IMR-90 (cell line): ENCODE measurements at regions not wholly inside any gene's neighbourhood (a gene's known extent, or its start where the extent isn't known, plus 50 kb on each side); places are given as distances from the start of the nearest gene placed in this dataset.

Experiments
- ATAC-seq: fragments of 200-7000 bp; cut with Tn5 transposase; 2 replicates; pipeline ENCODE4 v1.9.1; 2020; ENCODE audit warnings: low read depth, mild to moderate bottlenecking, moderate library complexity
- BruUV-seq: library from RNA; stranded (reverse); fragments of 400-500 nt; replicated peaks from 2 replicates; lab custom pipeline; 2021; lab: Mats Ljungman, UMichigan
- CTCF ChIA-PET: fragments of 300-600 bp; formaldehyde crosslinking; extraction: SDS; loops from one replicate; lab custom pipeline; 2021; ENCODE audit warnings: antibody characterized with exemption; lab: Yijun Ruan, JAX
- POLR2A ChIA-PET: fragments of 300-600 bp; sonication (Branson Sonifier 250); formaldehyde crosslinking; loops from one replicate; lab custom pipeline; 2022; ENCODE audit warnings: antibody characterized with exemption; ENCODE audit not compliant: unreplicated experiment; lab: Charles Lee
- DNase-seq: peaks from one replicate; pipeline ENCODE4 v3.0.0; 2013
- H2AFZ ChIP-seq: replicated peaks from 2 replicates; pipeline ENCODE3; 2013; ENCODE audit warnings: low read length, mild to moderate bottlenecking; ENCODE audit not compliant: poor library complexity
- H2AK5ac ChIP-seq: 2 replicates; pipeline ENCODE4 v1.6.1; 2013; ENCODE audit warnings: low read depth, low read length, inconsistent platforms
- H2AK9ac ChIP-seq: replicated peaks from 2 replicates; pipeline ENCODE3; 2013; ENCODE audit warnings: mild to moderate bottlenecking, low read depth, low read length, moderate library complexity; ENCODE audit not compliant: poor library complexity
- H2BK120ac ChIP-seq: 2 replicates; pipeline ENCODE4 v1.6.1; 2013; ENCODE audit warnings: low read depth, low read length, inconsistent platforms
- H2BK15ac ChIP-seq: 3 replicates; pipeline ENCODE4 v1.6.1; 2013; ENCODE audit warnings: low read depth, low read length, inconsistent platforms
- H2BK20ac ChIP-seq: 2 replicates; pipeline ENCODE4 v1.6.1; 2013; ENCODE audit warnings: low read depth, mild to moderate bottlenecking, inconsistent platforms, low read length, moderate library complexity
- H2BK5ac ChIP-seq: 2 replicates; pipeline ENCODE4 v1.6.1; 2013; ENCODE audit warnings: mild to moderate bottlenecking, low read depth, low read length, inconsistent platforms; ENCODE audit not compliant: poor library complexity, severe bottlenecking
- H3K14ac ChIP-seq: replicated peaks from 2 replicates; pipeline ENCODE4 v1.6.1; 2013; ENCODE audit warnings: low read depth, low read length, inconsistent platforms
- H3K18ac ChIP-seq: 2 replicates; pipeline ENCODE4 v1.6.1; 2013; ENCODE audit warnings: low read depth, low read length, control low read depth
- H3K23ac ChIP-seq: 2 replicates; pipeline ENCODE4 v1.6.1; 2013; ENCODE audit warnings: low read depth, low read length, inconsistent platforms
- H3K27ac ChIP-seq: 2 replicates; pipeline ENCODE4 v1.5.1; 2013; ENCODE audit warnings: mild to moderate bottlenecking, control low read depth, low read length; ENCODE audit not compliant: insufficient read depth
- H3K27me3 ChIP-seq: 2 replicates; pipeline ENCODE4 v1.6.1; 2013; ENCODE audit warnings: low read length; ENCODE audit not compliant: control insufficient read depth, insufficient read depth
- H3K36me3 ChIP-seq: 2 replicates; pipeline ENCODE4 v1.6.1; 2013; ENCODE audit warnings: low read length, mixed read lengths; ENCODE audit not compliant: control insufficient read depth, insufficient read depth
- H3K4ac ChIP-seq: 2 replicates; pipeline ENCODE4 v1.6.1; 2013; ENCODE audit warnings: low read depth, low read length, inconsistent platforms
- H3K4me1 ChIP-seq: 2 replicates; pipeline ENCODE4 v1.6.1; 2013; ENCODE audit warnings: low read length, mixed read lengths; ENCODE audit not compliant: control insufficient read depth, insufficient read depth
- H3K4me2 ChIP-seq: 2 replicates; pipeline ENCODE4 v1.6.1; 2013; ENCODE audit warnings: low read depth, mild to moderate bottlenecking, control low read depth, low read length, moderate library complexity
- H3K4me3 ChIP-seq: 2 replicates; pipeline ENCODE4 v1.5.1; 2013; ENCODE audit warnings: low read depth, mild to moderate bottlenecking, control low read depth, low read length, moderate library complexity; ENCODE audit not compliant: insufficient read depth
- H3K56ac ChIP-seq: 2 replicates; pipeline ENCODE4 v1.6.1; 2013; ENCODE audit warnings: low read length, inconsistent platforms; ENCODE audit not compliant: insufficient read depth; ENCODE audit errors: extremely low read depth
- H3K79me1 ChIP-seq, 2 experiments: 2 replicates each; pipeline ENCODE4 v1.6.1; 2013; ENCODE audit warnings: low read length in 2 of 2, inconsistent platforms in 1 of 2, low read depth in 1 of 2
- H3K9ac ChIP-seq: 2 replicates; pipeline ENCODE4 v1.6.1; 2013; ENCODE audit warnings: low read depth, low read length, control low read depth
- H3K9me1 ChIP-seq: 2 replicates; pipeline ENCODE4 v1.6.1; 2013; ENCODE audit warnings: low read length, inconsistent platforms; ENCODE audit not compliant: insufficient read depth
- H3K9me3 ChIP-seq: 2 replicates; pipeline ENCODE4 v1.6.1; 2013; ENCODE audit warnings: low read length; ENCODE audit not compliant: control insufficient read depth, insufficient read depth
- H4K20me1 ChIP-seq: 2 replicates; pipeline ENCODE4 v1.6.1; 2013; ENCODE audit warnings: low read length, inconsistent platforms; ENCODE audit not compliant: insufficient read depth
- H4K5ac ChIP-seq: 2 replicates; pipeline ENCODE4 v1.6.1; 2013; ENCODE audit warnings: mild to moderate bottlenecking, low read depth, low read length, control low read depth
- H4K8ac ChIP-seq, 2 experiments: 2 replicates each; pipeline ENCODE4 v1.6.1; 2013; ENCODE audit warnings: low read depth in 2 of 2, low read length in 2 of 2, control low read depth in 1 of 2, inconsistent platforms in 1 of 2
- H4K91ac ChIP-seq: 2 replicates; pipeline ENCODE4 v1.6.1; 2013; ENCODE audit warnings: low read depth, low read length, inconsistent platforms; ENCODE audit not compliant: insufficient read depth
- CEBPB ChIP-seq: IDR thresholded peaks from 2 replicates; pipeline ENCODE4 v1.6.1; 2012; ENCODE audit warnings: low read depth, low read length, improper control_type of control experiment
- FOS ChIP-seq: fragments of 150-350 bp; IDR thresholded peaks from 2 replicates; pipeline ENCODE4 v1.6.1; 2016; ENCODE audit warnings: low read depth, low read length
- NFE2L2 ChIP-seq: fragments of 150-350 bp; IDR thresholded peaks from 2 replicates; pipeline ENCODE4 v1.6.1; 2016; ENCODE audit warnings: low read depth, mild to moderate bottlenecking, low read length
- RAD21 ChIP-seq: IDR thresholded peaks from 2 replicates; pipeline ENCODE4 v1.6.1; 2012; ENCODE audit warnings: low read length, improper control_type of control experiment
- WGBS, 2 experiments: methylation state at CpG; one replicate each; pipeline versions ENCODE4 v1.1.5 to v1.1.7; 2013; ENCODE audit warnings: missing lambda C conversion rate in 2 of 2; ENCODE audit not compliant: insufficient read length in 1 of 2; ENCODE audit errors: extremely low coverage in 2 of 2; 5-methylcytosine and 5-hydroxymethylcytosine counted together
- dilution Hi-C: fragments of 300-500 bp; cut with HindIII; formaldehyde crosslinking; loops from one replicate; pipeline ENCODE4 v1.14.3; 2018; ENCODE audit warnings: low sequenced_read_pairs; ENCODE audit not compliant: unreplicated experiment
- in situ Hi-C: fragments of 300-500 bp; cut with MboI; formaldehyde crosslinking; loops from 3 replicates; pipeline ENCODE4 v1.14.3; 2019; ENCODE audit warnings: low sequenced_read_pairs, inconsistent platforms, mixed read lengths
- intact Hi-C: fragments of 100-400 bp; cut with micrococcal nuclease; formaldehyde crosslinking; loops from 2 replicates; pipeline ENCODE4 v1.10.0; 2022

GRCh38 chr4:26076000-26076587 lies 162.1 kb downstream of the SMIM20 start:
- no peak overlapping the region for H3K4me3 ChIP-seq
- no peaks in the 10 kb centered on the region for H3K36me3 ChIP-seq
- POLR2A ChIA-PET: no interaction called here
- H4K20me1 ChIP-seq: no peaks in the 10 kb centered on the region
- no peak overlapping the region; the same call in 1 of the 2 replicates for H3K18ac ChIP-seq
- ATAC-seq: no peak
- intact Hi-C loops (no loop called here), in situ Hi-C loops (no loop called here), dilution Hi-C loops (no loop called here)
- peak; percentile 31; the same call in 1 of the 2 replicates for TF ChIP-seq FOS
- TF ChIP-seq CEBPB: peak; percentile 91
- TF ChIP-seq RAD21: no peak
- TF ChIP-seq NFE2L2: 0 out of 2 replicates have a peak, but pooled peaks have one; percentile 7
- CTCF ChIA-PET: interaction anchor here (1.1 kb wide), 1 partner anchor 249 kb away, joined by 5 read pairs; no protein-coding TSS in a partner anchor
- H3K9ac ChIP-seq: no peak overlapping the region
- no peak overlapping the region for H2AK9ac ChIP-seq
- no peaks in the 10 kb centered on the region for H3K79me1 ChIP-seq
- no peaks in the 10 kb centered on the region; the same call in none of the 2 replicates for H3K4me1 ChIP-seq
- H3K9me3 ChIP-seq: no peaks in the 10 kb centered on the region
- no peak overlapping the region for H3K14ac ChIP-seq
- DNase-seq: peak; percentile 81
- no CpG with 5 or more reads among the region's 4 CpGs for WGBS, 2 experiments
- H4K5ac ChIP-seq: no peak overlapping the region
- no peak overlapping the region; the same call in 1 of the 2 replicates for H2AK5ac ChIP-seq
- H4K91ac ChIP-seq: no peak overlapping the region
- H3K23ac ChIP-seq: no peak overlapping the region
- H2AFZ ChIP-seq: no peak overlapping the region
- no peak overlapping the region for H3K4me2 ChIP-seq
- H2BK120ac ChIP-seq: no peak overlapping the region
- no peak overlapping the region for H3K56ac ChIP-seq
- no peak overlapping the region for H4K8ac ChIP-seq
- peak overlapping the region; percentile 71 for H2BK5ac ChIP-seq
- no peak overlapping the region for H3K4ac ChIP-seq
- H3K27me3 ChIP-seq: no peaks in the 10 kb centered on the region
- BruUV-seq: no TSS peak
- H3K27ac ChIP-seq: no peak overlapping the region
- 0 out of 2 replicates have a peak, but pooled peaks cover 3% of the 10 kb centered on the region for H3K9me1 ChIP-seq
- H2BK15ac ChIP-seq: 0 out of 3 replicates have a peak overlapping the region, but pooled peaks have one; percentile 1
- H2BK20ac ChIP-seq: no peak overlapping the region
